A673 (cell line): ENCODE measurements at regions not wholly inside any gene's neighbourhood (a gene's known extent, or its start where the extent isn't known, plus 50 kb on each side); places are given as distances from the start of the nearest gene placed in this dataset.

ENCODE experiments used
- EZH2 ChIP-seq: fragments of 200-600 bp; sonication (generic); IDR thresholded peaks from 2 replicates; pipeline ENCODE4 v1.6.1; 2017; ENCODE audit warnings: borderline replicate concordance, low read depth, mild to moderate bottlenecking, mixed read lengths, antibody characterized with exemption, low read length; ENCODE audit not compliant: poor library complexity, severe bottlenecking
- TF ChIP-seq, protein P1 (sequence below): fragments of 300-800, 200-600 bp; sonication (generic); conservative IDR thresholded peaks from 2 replicates; pipeline ENCODE4 v1.5.1; 2017; ENCODE audit warnings: low read depth, mild to moderate bottlenecking, antibody characterized with exemption, low read length, moderate library complexity, mixed read lengths

- TF ChIP-seq, protein P1, sequence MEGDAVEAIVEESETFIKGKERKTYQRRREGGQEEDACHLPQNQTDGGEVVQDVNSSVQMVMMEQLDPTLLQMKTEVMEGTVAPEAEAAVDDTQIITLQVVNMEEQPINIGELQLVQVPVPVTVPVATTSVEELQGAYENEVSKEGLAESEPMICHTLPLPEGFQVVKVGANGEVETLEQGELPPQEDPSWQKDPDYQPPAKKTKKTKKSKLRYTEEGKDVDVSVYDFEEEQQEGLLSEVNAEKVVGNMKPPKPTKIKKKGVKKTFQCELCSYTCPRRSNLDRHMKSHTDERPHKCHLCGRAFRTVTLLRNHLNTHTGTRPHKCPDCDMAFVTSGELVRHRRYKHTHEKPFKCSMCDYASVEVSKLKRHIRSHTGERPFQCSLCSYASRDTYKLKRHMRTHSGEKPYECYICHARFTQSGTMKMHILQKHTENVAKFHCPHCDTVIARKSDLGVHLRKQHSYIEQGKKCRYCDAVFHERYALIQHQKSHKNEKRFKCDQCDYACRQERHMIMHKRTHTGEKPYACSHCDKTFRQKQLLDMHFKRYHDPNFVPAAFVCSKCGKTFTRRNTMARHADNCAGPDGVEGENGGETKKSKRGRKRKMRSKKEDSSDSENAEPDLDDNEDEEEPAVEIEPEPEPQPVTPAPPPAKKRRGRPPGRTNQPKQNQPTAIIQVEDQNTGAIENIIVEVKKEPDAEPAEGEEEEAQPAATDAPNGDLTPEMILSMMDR: no peak
- TF ChIP-seq EZH2: no peak
Observed at GRCh38 chr11:8806974-8807373, 104.0 kb upstream of the AKIP1 start.
